LNCAP (cell line): ENCODE measurements at regions not wholly inside any gene's neighbourhood (a gene's known extent, or its start where the extent isn't known, plus 50 kb on each side); places are given as distances from the start of the nearest gene placed in this dataset.

Experiments
- TF ChIP-seq, protein P1 (sequence below): fragments of 450-650 bp; IDR thresholded peaks from 2 replicates; pipeline ENCODE4 v1.5.1; 2017; ENCODE audit warnings: mild to moderate bottlenecking

DNA sequence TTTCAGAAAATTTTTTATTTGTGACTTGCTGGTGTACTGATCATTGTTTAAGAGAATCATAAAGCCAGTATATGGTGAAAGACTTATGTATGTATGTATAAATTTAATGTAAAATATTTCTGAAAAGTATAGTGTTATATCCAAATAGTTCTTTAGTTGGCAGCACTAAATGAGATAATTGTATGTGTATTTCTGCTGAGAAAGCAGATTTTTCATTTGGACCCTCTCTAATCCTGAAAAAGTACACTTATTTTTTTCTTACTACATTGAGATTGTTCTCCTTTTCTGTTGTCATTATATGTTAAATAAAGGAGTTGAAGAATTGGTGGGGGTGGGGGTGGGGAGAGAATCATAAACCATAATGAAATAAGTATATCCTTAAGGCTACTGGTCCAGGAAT lies 324.9 kb upstream of the SUCLG2 start:
- TF ChIP-seq, protein P1, sequence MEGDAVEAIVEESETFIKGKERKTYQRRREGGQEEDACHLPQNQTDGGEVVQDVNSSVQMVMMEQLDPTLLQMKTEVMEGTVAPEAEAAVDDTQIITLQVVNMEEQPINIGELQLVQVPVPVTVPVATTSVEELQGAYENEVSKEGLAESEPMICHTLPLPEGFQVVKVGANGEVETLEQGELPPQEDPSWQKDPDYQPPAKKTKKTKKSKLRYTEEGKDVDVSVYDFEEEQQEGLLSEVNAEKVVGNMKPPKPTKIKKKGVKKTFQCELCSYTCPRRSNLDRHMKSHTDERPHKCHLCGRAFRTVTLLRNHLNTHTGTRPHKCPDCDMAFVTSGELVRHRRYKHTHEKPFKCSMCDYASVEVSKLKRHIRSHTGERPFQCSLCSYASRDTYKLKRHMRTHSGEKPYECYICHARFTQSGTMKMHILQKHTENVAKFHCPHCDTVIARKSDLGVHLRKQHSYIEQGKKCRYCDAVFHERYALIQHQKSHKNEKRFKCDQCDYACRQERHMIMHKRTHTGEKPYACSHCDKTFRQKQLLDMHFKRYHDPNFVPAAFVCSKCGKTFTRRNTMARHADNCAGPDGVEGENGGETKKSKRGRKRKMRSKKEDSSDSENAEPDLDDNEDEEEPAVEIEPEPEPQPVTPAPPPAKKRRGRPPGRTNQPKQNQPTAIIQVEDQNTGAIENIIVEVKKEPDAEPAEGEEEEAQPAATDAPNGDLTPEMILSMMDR = no peak

DNA sequence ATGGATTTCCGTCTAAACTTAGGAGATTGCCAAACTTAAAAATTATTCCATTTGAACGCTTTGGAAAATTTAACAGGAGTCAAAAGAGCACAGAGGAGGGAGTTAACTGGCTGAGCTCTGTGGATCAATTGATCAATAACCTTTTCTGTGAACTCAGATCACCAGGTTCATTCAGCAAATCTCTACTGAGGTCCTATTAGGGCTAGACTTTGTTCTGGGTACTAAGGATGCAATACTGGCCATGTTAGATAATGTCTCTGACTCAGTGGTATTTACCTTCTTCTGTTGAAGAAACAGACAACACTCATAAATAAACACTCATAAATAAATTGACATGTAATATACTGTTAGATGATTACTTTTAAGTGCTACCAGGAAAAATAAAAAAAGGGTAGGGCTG lies 323.4 kb upstream of the SUCLG2 start:
- TF ChIP-seq, protein P1 = no peak

DNA sequence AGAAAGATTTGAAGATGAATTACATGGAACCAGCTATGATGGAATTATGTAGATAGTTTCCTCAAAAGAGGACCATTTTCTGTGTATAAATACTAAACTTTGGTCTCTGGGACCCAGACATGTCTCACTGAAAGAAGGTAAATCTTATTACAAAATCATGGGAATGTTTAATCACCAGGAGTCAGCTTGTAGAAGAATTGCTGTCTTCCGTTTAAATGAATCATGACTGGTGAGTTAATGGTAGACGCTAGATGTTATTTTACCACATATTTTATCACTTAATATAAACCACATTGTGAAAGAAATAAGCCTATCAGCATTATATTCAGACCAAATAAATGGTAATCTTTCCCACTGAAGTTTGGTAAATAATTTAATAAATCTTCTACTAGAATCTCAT lies 322.3 kb upstream of the SUCLG2 start:
- TF ChIP-seq, protein P1 = no peak

DNA sequence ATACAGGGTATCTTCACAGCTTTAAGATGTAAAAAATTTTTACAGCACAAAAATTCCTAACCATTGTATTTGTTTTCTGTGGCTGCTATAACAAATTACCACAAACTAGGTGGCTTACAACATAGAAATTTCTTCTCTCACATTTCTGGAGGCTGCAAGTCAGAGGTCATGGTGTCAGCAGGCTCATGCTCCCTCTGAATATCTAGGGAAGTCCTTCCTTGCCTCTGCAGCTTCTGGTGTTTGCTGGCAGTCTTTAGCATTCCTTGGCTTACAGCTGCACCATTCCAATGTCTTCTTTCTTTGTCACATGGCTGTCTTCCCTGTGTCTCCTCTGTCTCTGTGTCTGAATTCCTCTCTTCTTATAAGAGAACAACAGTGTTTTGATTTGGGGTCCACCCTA lies 310.2 kb upstream of the SUCLG2 start:
- TF ChIP-seq, protein P1 = no peak

DNA sequence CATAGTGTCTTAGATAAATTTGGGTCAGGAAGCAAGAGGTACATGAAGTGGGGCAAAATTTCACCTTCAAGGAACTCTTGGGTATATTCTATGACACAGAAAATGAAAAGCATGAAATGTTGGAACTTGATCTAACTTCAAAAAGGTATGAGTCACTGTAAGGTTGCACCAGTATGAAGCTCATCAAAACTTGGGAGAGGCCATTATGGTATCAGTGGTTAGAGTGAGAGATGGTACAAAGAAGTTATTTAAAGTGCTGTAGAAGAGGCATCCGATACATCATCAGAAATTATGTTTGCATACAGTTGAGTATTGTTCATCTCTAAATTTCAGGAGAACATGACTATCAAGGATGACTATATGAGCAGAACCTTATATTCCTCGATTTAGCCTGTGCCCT lies 302.9 kb upstream of the SUCLG2 start:
- TF ChIP-seq, protein P1 = no peak

DNA sequence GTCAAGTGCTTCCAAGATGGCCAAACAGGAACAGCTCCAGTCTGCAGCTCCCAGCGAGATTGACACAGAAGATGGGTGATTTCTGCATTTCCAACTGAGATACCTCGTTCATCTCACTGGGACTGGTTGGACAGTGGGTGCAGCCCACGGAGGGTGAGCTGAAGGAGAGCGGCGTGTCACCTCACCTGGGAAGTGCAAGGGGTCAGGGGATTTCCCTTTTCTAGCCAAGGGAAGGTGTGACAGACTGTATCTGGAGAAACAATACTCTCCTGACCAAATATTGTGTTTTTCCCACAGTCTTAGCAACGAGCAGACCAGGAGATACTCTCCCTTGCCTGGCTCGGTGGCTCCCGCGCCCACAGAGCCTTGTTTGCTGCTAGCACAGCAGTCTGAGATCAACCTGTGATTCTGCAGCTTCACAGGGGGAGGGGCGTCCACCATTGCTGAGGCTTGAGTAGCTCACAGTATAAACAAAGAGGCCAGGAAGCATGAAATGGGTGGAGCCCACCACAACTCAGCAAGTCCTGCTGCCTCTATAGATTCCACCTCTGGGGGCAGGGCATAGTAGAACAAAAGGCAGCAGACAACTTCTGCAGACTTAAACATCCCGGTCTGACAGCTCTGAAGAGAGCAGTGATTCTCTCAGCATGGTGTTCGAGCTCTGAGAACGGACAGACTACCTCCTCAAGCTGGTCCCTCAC lies 293.5 kb upstream of the SUCLG2 start:
- TF ChIP-seq, protein P1 = no peak

DNA sequence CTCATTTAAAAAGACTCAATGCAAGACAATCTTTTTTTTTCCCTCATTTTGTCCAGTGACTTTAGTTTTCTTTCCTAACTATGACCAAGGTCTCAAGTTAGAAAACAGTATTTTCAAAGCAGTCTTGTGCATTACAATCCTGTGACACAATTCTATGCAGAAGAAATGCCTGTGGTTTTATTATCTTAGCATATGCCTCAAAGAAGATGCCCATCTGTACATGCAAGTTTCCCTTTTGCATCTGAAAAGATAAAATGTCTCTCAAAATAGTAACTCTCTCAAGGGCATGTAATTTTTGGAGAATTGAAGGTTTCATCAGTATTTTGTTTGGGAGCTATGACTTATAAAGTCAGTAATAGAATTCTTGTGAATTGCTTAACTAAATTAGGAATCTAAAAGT lies 292.0 kb upstream of the SUCLG2 start:
- TF ChIP-seq, protein P1 = no peak

DNA sequence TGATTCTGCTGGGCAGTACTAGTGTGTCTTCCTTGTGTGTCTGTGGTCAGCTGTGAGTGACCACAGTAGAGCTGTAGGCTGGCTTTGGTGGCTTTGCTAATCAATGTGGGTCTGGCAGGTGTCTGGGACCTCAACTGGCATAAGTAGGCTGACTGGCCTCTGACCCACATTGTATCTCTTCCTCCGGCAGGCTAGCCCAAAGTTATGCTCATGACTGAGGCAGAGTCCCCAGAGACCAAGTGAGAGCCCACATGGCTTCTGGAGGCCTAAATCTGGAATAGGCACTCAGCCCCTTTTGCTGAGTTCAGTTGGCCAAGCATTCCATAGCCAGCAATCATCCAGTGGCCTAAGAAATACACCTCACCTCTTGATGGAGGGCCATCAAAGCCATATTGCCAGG lies 289.1 kb upstream of the SUCLG2 start:
- TF ChIP-seq, protein P1 = no peak
